H1 (cell line): ENCODE measurements at regions not wholly inside any gene's neighbourhood (a gene's known extent, or its start where the extent isn't known, plus 50 kb on each side); places are given as distances from the start of the nearest gene placed in this dataset.

Source experiments
- CEBPB ChIP-seq: IDR thresholded peaks from 2 replicates; pipeline ENCODE4 v1.6.1; 2012; ENCODE audit warnings: low read depth, low read length
- RBBP5 ChIP-seq: IDR thresholded peaks from 2 replicates; pipeline ENCODE4 v1.7.1; 2012; ENCODE audit warnings: low read depth, mild to moderate bottlenecking, inconsistent platforms, low read length, moderate library complexity, borderline replicate concordance
- SIX5 ChIP-seq: IDR thresholded peaks from 2 replicates; pipeline ENCODE4 v1.6.1; 2011; ENCODE audit warnings: mild to moderate bottlenecking, low read depth, low read length

DNA sequence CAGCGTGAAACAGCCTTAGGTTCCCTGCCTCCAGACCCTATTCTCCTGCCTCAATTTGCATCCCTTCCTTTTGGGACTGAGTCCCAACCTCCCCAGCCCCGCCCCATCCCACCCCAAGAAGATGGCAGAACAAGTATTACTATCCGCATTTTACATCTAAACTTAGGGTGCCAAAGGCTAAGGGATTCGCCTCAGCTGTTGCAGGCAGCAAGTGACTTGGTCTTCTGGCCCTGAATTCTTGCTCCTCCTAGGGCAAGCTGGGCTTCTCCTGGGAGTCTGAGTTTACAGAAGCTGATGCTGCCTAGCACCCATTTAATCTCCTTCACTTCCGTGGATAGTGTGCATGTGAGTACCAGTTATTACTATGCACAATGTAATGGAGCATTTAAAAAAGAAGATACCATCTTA is 161.3 kb upstream of the NR5A2 start (continued):
- no peak for TF ChIP-seq RBBP5
- TF ChIP-seq CEBPB = no peak
- no peak for TF ChIP-seq SIX5
- TF ChIP-seq, all 59 proteins: peak for 0
